Dedifferentiated amniotic fluid mesenchymal stem cell (primary cell): ENCODE measurements at regions not wholly inside any gene's neighbourhood (a gene's known extent, or its start where the extent isn't known, plus 50 kb on each side); places are given as distances from the start of the nearest gene placed in this dataset.

Experiments
- DNase-seq: peaks from one replicate; pipeline ENCODE4 v3.0.0-alpha.2; 2016; ENCODE audit errors: extremely low spot score

GRCh38 chr1:238562341-238562740 lies 671.6 kb upstream of the ZP4 start:
- DNase-seq: no peak

GRCh38 chr1:238558746-238559145 lies 668.0 kb upstream of the ZP4 start:
- DNase-seq: no peak

GRCh38 chr1:238558156-238558555 lies 667.4 kb upstream of the ZP4 start:
- no peak for DNase-seq

GRCh38 chr1:238552271-238552670 lies 661.5 kb upstream of the ZP4 start:
- no peak for DNase-seq

- DNase-seq: no peak
Measured at GRCh38 chr1:238549137-238549536, 658.4 kb upstream of the ZP4 start.

GRCh38 chr1:238546118-238546517 lies 655.4 kb upstream of the ZP4 start:
- DNase-seq: no peak

- DNase-seq: no peak
Measured at GRCh38 chr1:238537641-238538040, 646.9 kb upstream of the ZP4 start.

GRCh38 chr1:238530209-238530851 lies 639.6 kb upstream of the ZP4 start:
- DNase-seq: no peak

- DNase-seq: no peak
Measured at GRCh38 chr1:238517711-238518110, 627.0 kb upstream of the ZP4 start.

- no peak for DNase-seq
Measured at GRCh38 chr1:238501290-238501689, 610.6 kb upstream of the ZP4 start.

GRCh38 chr1:238499021-238499420 lies 608.3 kb upstream of the ZP4 start:
- DNase-seq: no peak

- no peak for DNase-seq
Measured at GRCh38 chr1:238492271-238492670, 601.5 kb upstream of the ZP4 start.

GRCh38 chr1:238491265-238491664 lies 600.5 kb upstream of the ZP4 start:
- DNase-seq: no peak

- DNase-seq: no peak
Measured at GRCh38 chr1:238489006-238489405, 598.3 kb upstream of the ZP4 start.

- DNase-seq: no peak
Measured at GRCh38 chr1:238488401-238488800, 597.7 kb upstream of the ZP4 start.

GRCh38 chr1:238487931-238488330 lies 597.2 kb upstream of the ZP4 start:
- DNase-seq: no peak

- DNase-seq: no peak
Measured at GRCh38 chr1:238485912-238486209, 595.1 kb upstream of the ZP4 start.

GRCh38 chr1:238485057-238485911 lies 594.6 kb upstream of the ZP4 start:
- no peak for DNase-seq

- DNase-seq: no peak
Measured at GRCh38 chr1:238484121-238484520, 593.4 kb upstream of the ZP4 start.

- no peak for DNase-seq
Measured at GRCh38 chr1:238476841-238477240, 586.1 kb upstream of the ZP4 start.

GRCh38 chr1:238475712-238476111 lies 585.0 kb upstream of the ZP4 start:
- no peak for DNase-seq

GRCh38 chr1:238474263-238474662 lies 583.5 kb upstream of the ZP4 start:
- no peak for DNase-seq

- no peak for DNase-seq
Measured at GRCh38 chr1:238469146-238469631, 578.5 kb upstream of the ZP4 start.
